HG03175 (cell line): ENCODE measurements at regions not wholly inside any gene's neighbourhood (a gene's known extent, or its start where the extent isn't known, plus 50 kb on each side); places are given as distances from the start of the nearest gene placed in this dataset.

ENCODE experiments used
- ATAC-seq: cut with Tn5 transposase; IDR thresholded peaks from one replicate; pipeline ENCODE4 v1.9.1; 2021; ENCODE audit warnings: mild to moderate bottlenecking, moderate library complexity; ENCODE audit not compliant: unreplicated experiment

- ATAC-seq, result no peak
Measured at GRCh38 chr16:73713251-73713650, 583.4 kb upstream of the PSMD7 start.

GRCh38 chr16:73711406-73712080 lies 585.1 kb upstream of the PSMD7 start:
- ATAC-seq, result no peak

- ATAC-seq, result no peak
Measured at GRCh38 chr16:73710526-73710925, 586.1 kb upstream of the PSMD7 start.

GRCh38 chr16:73707863-73708262 lies 588.8 kb upstream of the PSMD7 start:
- ATAC-seq, result no peak

GRCh38 chr16:73703891-73704290 lies 592.7 kb upstream of the PSMD7 start:
- ATAC-seq, result no peak

- no peak for ATAC-seq
Measured at GRCh38 chr16:73697336-73697735, 599.3 kb upstream of the PSMD7 start.

- no peak for ATAC-seq
Measured at GRCh38 chr16:73692861-73693260, 603.8 kb upstream of the PSMD7 start.

- no peak for ATAC-seq
Measured at GRCh38 chr16:73683804-73684203, 612.8 kb upstream of the PSMD7 start.

GRCh38 chr16:73672135-73672534 lies 624.2 kb upstream of the ZFHX3 start:
- no peak for ATAC-seq

GRCh38 chr16:73670836-73671820 lies 623.2 kb upstream of the ZFHX3 start:
- ATAC-seq, result no peak

- ATAC-seq, result no peak
Measured at GRCh38 chr16:73669535-73670274, 621.8 kb upstream of the ZFHX3 start.

- no peak for ATAC-seq
Measured at GRCh38 chr16:73663720-73664119, 615.8 kb upstream of the ZFHX3 start.

- no peak for ATAC-seq
Measured at GRCh38 chr16:73636196-73636595, 588.3 kb upstream of the ZFHX3 start.

- no peak for ATAC-seq
Measured at GRCh38 chr16:73629011-73629410, 581.1 kb upstream of the ZFHX3 start.

- no peak for ATAC-seq
Measured at GRCh38 chr16:73617738-73618137, 569.8 kb upstream of the ZFHX3 start.

GRCh38 chr16:73616770-73617169 lies 568.8 kb upstream of the ZFHX3 start:
- no peak for ATAC-seq

- no peak for ATAC-seq
Measured at GRCh38 chr16:73616166-73616753, 568.3 kb upstream of the ZFHX3 start.

- no peak for ATAC-seq
Measured at GRCh38 chr16:73615071-73615940, 567.4 kb upstream of the ZFHX3 start.

GRCh38 chr16:73614131-73614530 lies 566.2 kb upstream of the ZFHX3 start:
- no peak for ATAC-seq

- ATAC-seq, result no peak
Measured at GRCh38 chr16:73610605-73611156, 562.8 kb upstream of the ZFHX3 start.
